ENCODE measurements at regions not wholly inside any gene's neighbourhood (a gene's known extent, or its start where the extent isn't known, plus 50 kb on each side); places are given as distances from the start of the nearest gene placed in this dataset.

DNA sequence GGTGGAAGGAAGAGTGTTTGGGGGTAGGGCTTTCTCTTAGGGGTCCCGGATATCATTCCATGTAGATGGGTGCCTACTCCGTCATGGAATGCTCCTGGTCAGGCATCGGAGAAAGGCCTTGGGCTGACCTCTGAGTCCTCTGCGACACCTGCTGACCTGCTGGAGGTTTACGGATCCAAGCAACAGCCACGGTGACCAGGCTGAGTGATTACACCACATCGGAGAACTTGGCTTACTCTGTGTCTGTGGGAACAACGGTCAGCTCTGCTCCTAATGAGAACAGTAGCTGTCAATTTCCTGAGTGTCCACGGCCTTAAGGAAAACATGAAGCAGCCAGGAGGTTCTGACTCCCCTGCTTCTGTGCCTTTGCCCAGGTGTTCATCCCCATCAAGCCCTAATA, 73.2 kb downstream of the TNP1 start:
- no peak for DNase-seq
- H2AFZ ChIP-seq (ENCODE audit: low read depth, low read length): no peak overlapping the region

DNA sequence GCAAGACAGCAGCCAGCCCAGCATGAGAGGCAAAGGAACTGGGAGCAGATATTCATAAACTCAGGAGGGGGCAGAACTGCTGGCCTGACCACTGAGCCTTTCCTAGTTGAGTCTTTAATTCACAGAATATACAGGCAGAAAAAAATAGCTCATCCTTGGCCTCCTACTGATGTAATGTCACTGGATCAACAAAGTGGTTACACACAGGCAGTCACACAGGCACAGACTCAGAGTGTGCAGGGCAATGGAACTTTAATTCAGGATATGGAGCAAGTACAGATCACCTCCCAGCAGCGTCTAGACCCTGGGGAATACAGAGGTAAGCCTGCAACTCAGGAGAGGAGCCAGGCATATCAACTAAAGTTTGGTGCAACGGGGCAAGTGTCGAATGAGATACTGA, 75.4 kb downstream of the TNP1 start:
- Histone ChIP-seq H3K4me2 (ENCODE audit: insufficient read depth, low read length) (no peak overlapping the region), H3K36me3 (ENCODE audit: insufficient read depth, low read length) (no peaks in the 10 kb centered on the region), H3K79me2 (ENCODE audit: insufficient read depth, low read length) (no peaks in the 10 kb centered on the region), H4K20me1 (ENCODE audit: insufficient read depth, low read length) (no peaks in the 10 kb centered on the region), H3K27me3 (ENCODE audit: insufficient read depth, low read length, poor library complexity) (no peaks in the 10 kb centered on the region), H3K9me3 (ENCODE audit: insufficient read depth, low read length, severe bottlenecking) (no peaks in the 10 kb centered on the region), H3K9ac (ENCODE audit: low read depth, low read length) (no peak overlapping the region), H3K27ac (ENCODE audit: low read length) (no peak overlapping the region), H3K4me3 (ENCODE audit: low read depth in 1 of 2, low read length in 2 of 2) (no peak overlapping the region), H2AFZ (ENCODE audit: low read depth, low read length) (no peak overlapping the region), H3K4me1 (ENCODE audit: insufficient read depth, low read length) (no peaks in the 10 kb centered on the region)
- DNase-seq: no peak
- no peak for ATAC-seq (ENCODE audit: insufficient read depth, low read depth)
- TF ChIP-seq, protein P1, sequence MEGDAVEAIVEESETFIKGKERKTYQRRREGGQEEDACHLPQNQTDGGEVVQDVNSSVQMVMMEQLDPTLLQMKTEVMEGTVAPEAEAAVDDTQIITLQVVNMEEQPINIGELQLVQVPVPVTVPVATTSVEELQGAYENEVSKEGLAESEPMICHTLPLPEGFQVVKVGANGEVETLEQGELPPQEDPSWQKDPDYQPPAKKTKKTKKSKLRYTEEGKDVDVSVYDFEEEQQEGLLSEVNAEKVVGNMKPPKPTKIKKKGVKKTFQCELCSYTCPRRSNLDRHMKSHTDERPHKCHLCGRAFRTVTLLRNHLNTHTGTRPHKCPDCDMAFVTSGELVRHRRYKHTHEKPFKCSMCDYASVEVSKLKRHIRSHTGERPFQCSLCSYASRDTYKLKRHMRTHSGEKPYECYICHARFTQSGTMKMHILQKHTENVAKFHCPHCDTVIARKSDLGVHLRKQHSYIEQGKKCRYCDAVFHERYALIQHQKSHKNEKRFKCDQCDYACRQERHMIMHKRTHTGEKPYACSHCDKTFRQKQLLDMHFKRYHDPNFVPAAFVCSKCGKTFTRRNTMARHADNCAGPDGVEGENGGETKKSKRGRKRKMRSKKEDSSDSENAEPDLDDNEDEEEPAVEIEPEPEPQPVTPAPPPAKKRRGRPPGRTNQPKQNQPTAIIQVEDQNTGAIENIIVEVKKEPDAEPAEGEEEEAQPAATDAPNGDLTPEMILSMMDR (IDR thresholded peaks at IDR 0.05; ENCODE audit: borderline replicate concordance, extremely low read depth, low read length, poor library complexity, severe bottlenecking): no peak
- no peak for TF ChIP-seq EZH2 (IDR thresholded peaks at IDR 0.05; ENCODE audit: borderline replicate concordance, low read depth, low read length, severe bottlenecking)

More for the DNA sequence above, 73.2 kb downstream of the TNP1 start:
- Histone ChIP-seq H3K27ac (ENCODE audit: low read length) (no peak overlapping the region), H3K79me2 (ENCODE audit: insufficient read depth, low read length) (no peaks in the 10 kb centered on the region), H3K9me3 (ENCODE audit: insufficient read depth, low read length, severe bottlenecking) (no peaks in the 10 kb centered on the region), H3K27me3 (ENCODE audit: insufficient read depth, low read length, poor library complexity) (no peaks in the 10 kb centered on the region), H3K4me3 (ENCODE audit: low read depth in 1 of 2, low read length in 2 of 2) (no peak overlapping the region), H3K36me3 (ENCODE audit: insufficient read depth, low read length) (no peaks in the 10 kb centered on the region), H3K4me1 (ENCODE audit: insufficient read depth, low read length) (no peaks in the 10 kb centered on the region), H3K9ac (ENCODE audit: low read depth, low read length) (no peak overlapping the region), H4K20me1 (ENCODE audit: insufficient read depth, low read length) (no peaks in the 10 kb centered on the region), H3K4me2 (ENCODE audit: insufficient read depth, low read length) (no peak overlapping the region)
- ATAC-seq (ENCODE audit: insufficient read depth, low read depth): no peak
- TF ChIP-seq EZH2 (IDR thresholded peaks at IDR 0.05; ENCODE audit: borderline replicate concordance, low read depth, low read length, severe bottlenecking): no peak
- TF ChIP-seq, protein P1 (IDR thresholded peaks at IDR 0.05; ENCODE audit: borderline replicate concordance, extremely low read depth, low read length, poor library complexity, severe bottlenecking): no peak

DNA sequence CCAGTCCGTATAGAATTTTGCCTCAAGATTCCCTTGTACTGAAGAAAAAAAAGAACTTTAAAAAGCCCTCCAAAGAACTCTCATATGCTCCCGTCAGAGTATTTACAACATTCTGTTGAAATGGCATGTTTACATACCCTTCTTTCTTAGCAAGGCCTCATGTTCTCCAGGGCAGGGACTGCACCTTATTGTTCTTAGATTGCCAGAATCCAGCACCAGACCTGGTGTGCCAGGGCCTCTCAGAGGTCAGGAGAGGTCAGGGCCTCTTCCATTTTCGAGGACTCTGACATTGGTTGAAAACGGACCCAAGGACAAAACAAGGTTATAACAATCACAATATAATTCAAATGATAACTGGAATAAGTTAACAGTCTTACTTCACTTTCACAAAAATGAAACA, 78.2 kb downstream of the TNP1 start:
- no peaks in the 10 kb centered on the region for H3K9me3 ChIP-seq (ENCODE audit: insufficient read depth, low read length, severe bottlenecking)
- no peak overlapping the region for H2AFZ ChIP-seq (ENCODE audit: low read depth, low read length)
- no peak overlapping the region for H3K27ac ChIP-seq (ENCODE audit: low read length)
- no peaks in the 10 kb centered on the region for H3K27me3 ChIP-seq (ENCODE audit: insufficient read depth, low read length, poor library complexity)
- no peak overlapping the region for H3K4me3 ChIP-seq (ENCODE audit: low read depth in 1 of 2, low read length in 2 of 2)
- DNase-seq (no peak), ATAC-seq (ENCODE audit: insufficient read depth, low read depth) (no peak)
- no peaks in the 10 kb centered on the region for H3K36me3 ChIP-seq (ENCODE audit: insufficient read depth, low read length)
- no peaks in the 10 kb centered on the region for H3K79me2 ChIP-seq (ENCODE audit: insufficient read depth, low read length)
- no peaks in the 10 kb centered on the region for H3K4me1 ChIP-seq (ENCODE audit: insufficient read depth, low read length)
- no peak overlapping the region for H3K4me2 ChIP-seq (ENCODE audit: insufficient read depth, low read length)
- no peak overlapping the region for H3K9ac ChIP-seq (ENCODE audit: low read depth, low read length)
- TF ChIP-seq, protein P1 (IDR thresholded peaks at IDR 0.05; ENCODE audit: borderline replicate concordance, extremely low read depth, low read length, poor library complexity, severe bottlenecking): no peak
- TF ChIP-seq EZH2 (IDR thresholded peaks at IDR 0.05; ENCODE audit: borderline replicate concordance, low read depth, low read length, severe bottlenecking): no peak
- no peaks in the 10 kb centered on the region for H4K20me1 ChIP-seq (ENCODE audit: insufficient read depth, low read length)

DNA sequence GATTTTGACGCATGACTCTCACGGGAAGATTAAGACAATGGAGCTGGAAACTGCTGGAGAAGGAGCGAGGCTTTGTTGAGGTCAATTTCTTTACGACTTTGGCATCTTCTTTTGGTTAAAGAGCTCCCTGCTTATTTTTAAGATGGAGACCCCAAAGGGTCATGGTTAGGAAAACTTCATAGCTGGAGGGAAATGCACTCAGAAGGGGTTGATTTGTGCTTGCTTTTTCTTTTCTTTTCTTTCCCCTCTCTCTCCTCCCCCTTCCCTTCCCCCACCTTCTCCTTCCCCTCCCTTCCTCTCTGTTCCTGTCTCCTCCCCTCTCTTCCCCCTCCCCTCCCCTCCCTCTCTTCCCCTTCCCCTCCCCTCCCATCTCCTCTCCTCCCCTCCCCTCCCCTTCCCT, 79.0 kb downstream of the TNP1 start:
- Histone ChIP-seq H2AFZ (ENCODE audit: low read depth, low read length) (no peak overlapping the region), H4K20me1 (ENCODE audit: insufficient read depth, low read length) (no peaks in the 10 kb centered on the region), H3K4me1 (ENCODE audit: insufficient read depth, low read length) (no peaks in the 10 kb centered on the region), H3K27me3 (ENCODE audit: insufficient read depth, low read length, poor library complexity) (no peaks in the 10 kb centered on the region), H3K4me3 (ENCODE audit: low read depth in 1 of 2, low read length in 2 of 2) (no peak overlapping the region), H3K9me3 (ENCODE audit: insufficient read depth, low read length, severe bottlenecking) (no peaks in the 10 kb centered on the region), H3K9ac (ENCODE audit: low read depth, low read length) (no peak overlapping the region), H3K27ac (ENCODE audit: low read length) (no peak overlapping the region), H3K79me2 (ENCODE audit: insufficient read depth, low read length) (no peaks in the 10 kb centered on the region), H3K4me2 (ENCODE audit: insufficient read depth, low read length) (no peak overlapping the region), H3K36me3 (ENCODE audit: insufficient read depth, low read length) (no peaks in the 10 kb centered on the region)
- no peak for ATAC-seq (ENCODE audit: insufficient read depth, low read depth)
- TF ChIP-seq, protein P1 (IDR thresholded peaks at IDR 0.05; ENCODE audit: borderline replicate concordance, extremely low read depth, low read length, poor library complexity, severe bottlenecking): no peak
- TF ChIP-seq EZH2 (IDR thresholded peaks at IDR 0.05; ENCODE audit: borderline replicate concordance, low read depth, low read length, severe bottlenecking): no peak
- DNase-seq: peak; percentile 5
